ENCODE measurements at regions not wholly inside any gene's neighbourhood (a gene's known extent, or its start where the extent isn't known, plus 50 kb on each side); places are given as distances from the start of the nearest gene placed in this dataset.

DNA sequence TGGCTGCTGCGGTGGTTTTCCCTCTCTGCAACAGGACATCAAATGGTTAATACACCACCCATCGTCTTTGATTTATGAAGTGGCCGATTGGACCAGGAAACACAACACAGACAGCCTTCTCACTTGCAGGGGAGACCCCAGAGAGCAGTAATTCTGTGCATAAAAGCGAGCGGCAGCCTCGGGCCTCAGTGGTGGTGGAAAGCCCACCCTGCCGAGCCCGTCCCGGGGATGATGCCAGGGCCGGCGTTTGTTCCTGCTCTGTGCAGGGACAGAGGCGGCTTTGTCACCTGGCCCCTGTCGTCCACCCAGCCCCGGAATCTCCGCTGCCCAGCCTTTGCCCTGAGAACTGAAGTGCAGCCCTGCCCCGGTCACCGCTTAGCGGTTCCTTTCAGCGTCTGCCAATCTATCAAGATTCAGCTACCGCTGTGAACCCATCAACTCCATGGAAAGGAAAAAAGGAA is 184.4 kb downstream of the TSHZ3 start:
- TF ChIP-seq, protein P1, sequence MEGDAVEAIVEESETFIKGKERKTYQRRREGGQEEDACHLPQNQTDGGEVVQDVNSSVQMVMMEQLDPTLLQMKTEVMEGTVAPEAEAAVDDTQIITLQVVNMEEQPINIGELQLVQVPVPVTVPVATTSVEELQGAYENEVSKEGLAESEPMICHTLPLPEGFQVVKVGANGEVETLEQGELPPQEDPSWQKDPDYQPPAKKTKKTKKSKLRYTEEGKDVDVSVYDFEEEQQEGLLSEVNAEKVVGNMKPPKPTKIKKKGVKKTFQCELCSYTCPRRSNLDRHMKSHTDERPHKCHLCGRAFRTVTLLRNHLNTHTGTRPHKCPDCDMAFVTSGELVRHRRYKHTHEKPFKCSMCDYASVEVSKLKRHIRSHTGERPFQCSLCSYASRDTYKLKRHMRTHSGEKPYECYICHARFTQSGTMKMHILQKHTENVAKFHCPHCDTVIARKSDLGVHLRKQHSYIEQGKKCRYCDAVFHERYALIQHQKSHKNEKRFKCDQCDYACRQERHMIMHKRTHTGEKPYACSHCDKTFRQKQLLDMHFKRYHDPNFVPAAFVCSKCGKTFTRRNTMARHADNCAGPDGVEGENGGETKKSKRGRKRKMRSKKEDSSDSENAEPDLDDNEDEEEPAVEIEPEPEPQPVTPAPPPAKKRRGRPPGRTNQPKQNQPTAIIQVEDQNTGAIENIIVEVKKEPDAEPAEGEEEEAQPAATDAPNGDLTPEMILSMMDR (IDR thresholded peaks at IDR 0.05; ENCODE audit: poor library complexity, severe bottlenecking) = no peak
- TF ChIP-seq EZH2 (IDR thresholded peaks at IDR 0.05; ENCODE audit: borderline replicate concordance, insufficient read depth, low read length, poor library complexity, severe bottlenecking) = no peak

Measured in neural cell (in vitro differentiated cells).